ENCODE measurements at regions not wholly inside any gene's neighbourhood (a gene's known extent, or its start where the extent isn't known, plus 50 kb on each side); places are given as distances from the start of the nearest gene placed in this dataset.

- H2AFZ ChIP-seq (ENCODE audit: low read depth, low read length, poor library complexity, severe bottlenecking): no peak overlapping the region
Observed at GRCh38 chr12:59036973-59037762, 116.9 kb upstream of the LRIG3 start.

GRCh38 chr12:59036347-59036746 lies 116.0 kb upstream of the LRIG3 start:
- intact Hi-C loops (cut with micrococcal nuclease): no loop called here
- Histone ChIP-seq H4K20me1 (ENCODE audit: insufficient read depth) (no peaks in the 10 kb centered on the region), H3K27me3 (ENCODE audit: insufficient read depth, low read length) (no peaks in the 10 kb centered on the region), H3K9me3 (ENCODE audit: control insufficient read depth in 1 of 2, insufficient read depth in 1 of 2, low read depth in 1 of 2, low read length in 2 of 2) (no peaks in the 10 kb centered on the region), H3K36me3 (ENCODE audit: control insufficient read depth in 1 of 2, insufficient read depth in 2 of 2, low read length in 2 of 2) (no peaks in the 10 kb centered on the region), H3K4me1 (ENCODE audit: control insufficient read depth in 1 of 2, insufficient read depth in 2 of 2, low read length in 2 of 2) (peaks cover 7 to 9% of the 10 kb centered on the region in 2 experiments; a peak in 3 of 4 replicates), H3K9me2 (ENCODE audit: insufficient read depth) (no peaks in the 10 kb centered on the region), H3K27ac (ENCODE audit: low read depth, low read length) (no peak overlapping the region), H3K4me2 (ENCODE audit: low read length) (no peak overlapping the region), H3K79me2 (ENCODE audit: insufficient read depth, low read length) (no peaks in the 10 kb centered on the region), H2AFZ (ENCODE audit: low read depth, low read length, poor library complexity, severe bottlenecking) (no peak overlapping the region), H3K4me3 (replicated peaks in 1 of 2; ENCODE audit: low read depth in 1 of 2, low read length in 2 of 2) (no peak overlapping the region), H3K9ac (ENCODE audit: low read length) (no peak overlapping the region)
- ChIA-PET RAD21 (ENCODE audit: low non-redundant PET in 1 of 2, low total read pairs in 2 of 2, uncharacterized antibody in 2 of 2, unreplicated experiment in 2 of 2) (no interaction called here), POLR2A (no interaction called here), CTCF (no interaction called here)
- DNase-seq (ENCODE audit: low read depth, low spot score) (no peak), ATAC-seq (no peak)
- BruUV-seq (replicated peaks): no TSS peak
- TF ChIP-seq SIN3A (IDR thresholded peaks at IDR 0.05; ENCODE audit: low read depth) (no peak), EGR1 (IDR thresholded peaks at IDR 0.05; ENCODE audit: low read depth) (no peak), POLR2A (IDR thresholded peaks at IDR 0.05; ENCODE audit: borderline replicate concordance, extremely low read depth, insufficient read depth, insufficient read length) (no peak), ZBTB33 (IDR thresholded peaks at IDR 0.05; ENCODE audit: extremely low read depth, insufficient replicate concordance, low read length) (no peak), FOSL1 (IDR thresholded peaks at IDR 0.05; ENCODE audit: low read depth) (no peak), CTCF (IDR thresholded peaks at IDR 0.05 in 2 of 3, conservative IDR thresholded peaks at IDR 0.05 in 1 of 3; ENCODE audit: borderline replicate concordance in 1 of 3, insufficient read depth in 1 of 3, low read depth in 2 of 3, low read length in 2 of 3) (no peak), SRF (IDR thresholded peaks at IDR 0.05; ENCODE audit: low read depth) (no peak), CEBPB (IDR thresholded peaks at IDR 0.05; ENCODE audit: low read depth) (no peak), CBX3 (IDR thresholded peaks at IDR 0.05; ENCODE audit: low read depth) (no peak), REST (IDR thresholded peaks at IDR 0.05; ENCODE audit: low read depth) (no peak), SP1 (IDR thresholded peaks at IDR 0.05; ENCODE audit: low read depth) (no peak)

More at GRCh38 chr12:59036973-59037762, 116.9 kb upstream of the LRIG3 start:
- Histone ChIP-seq H3K27ac (ENCODE audit: low read depth, low read length) (no peak overlapping the region), H3K9me3 (ENCODE audit: control insufficient read depth in 1 of 2, insufficient read depth in 1 of 2, low read depth in 1 of 2, low read length in 2 of 2) (no peaks in the 10 kb centered on the region), H3K4me3 (replicated peaks in 1 of 2; ENCODE audit: low read depth in 1 of 2, low read length in 2 of 2) (no peak overlapping the region), H3K36me3 (ENCODE audit: control insufficient read depth in 1 of 2, insufficient read depth in 2 of 2, low read length in 2 of 2) (no peaks in the 10 kb centered on the region), H4K20me1 (ENCODE audit: insufficient read depth) (no peaks in the 10 kb centered on the region), H3K4me2 (ENCODE audit: low read length) (no peak overlapping the region), H3K79me2 (ENCODE audit: insufficient read depth, low read length) (no peaks in the 10 kb centered on the region), H3K9ac (ENCODE audit: low read length) (no peak overlapping the region), H3K9me2 (ENCODE audit: insufficient read depth) (no peaks in the 10 kb centered on the region), H3K27me3 (ENCODE audit: insufficient read depth, low read length) (no peaks in the 10 kb centered on the region), H3K4me1 (ENCODE audit: control insufficient read depth in 1 of 2, insufficient read depth in 2 of 2, low read length in 2 of 2) (peaks cover 15 to 17% of the 10 kb centered on the region in 2 experiments)
- ATAC-seq (no peak), DNase-seq (ENCODE audit: low read depth, low spot score) (no peak)
- RAD21 ChIA-PET (ENCODE audit: low non-redundant PET in 1 of 2, low total read pairs in 2 of 2, uncharacterized antibody in 2 of 2, unreplicated experiment in 2 of 2): no interaction called here
- TF ChIP-seq RAD21 (IDR thresholded peaks at IDR 0.05; ENCODE audit: low read depth): no peak
- no peak for TF ChIP-seq ZNF274 (IDR thresholded peaks at IDR 0.05; ENCODE audit: low read depth, low read length)
- TF ChIP-seq YY1 (IDR thresholded peaks at IDR 0.05; ENCODE audit: extremely low read depth, insufficient replicate concordance, low read depth, low read length): no peak
- BruUV-seq (replicated peaks): no TSS peak
- CTCF ChIA-PET: no interaction called here
- POLR2A ChIA-PET: no interaction called here
- intact Hi-C loops (cut with micrococcal nuclease): no loop called here
